Activated CD8-positive, alpha-beta memory T cell treated with anti-CD3 and anti-CD28 coated beads, Interleukin-2, amount 50 U/mL, for 48 hours (primary cell): ENCODE measurements at regions not wholly inside any gene's neighbourhood (a gene's known extent, or its start where the extent isn't known, plus 50 kb on each side); places are given as distances from the start of the nearest gene placed in this dataset.

Source experiments
- DNase-seq: peaks from one replicate; pipeline ENCODE4 v3.0.0-alpha.2; 2020

- no peak for DNase-seq
Measured at GRCh38 chr2:43050866-43051265, 175.5 kb downstream of the ZFP36L2 start.

GRCh38 chr2:43049836-43050801, 176.3 kb downstream of the ZFP36L2 start:
- no peak for DNase-seq

GRCh38 chr2:43047187-43047780, 179.1 kb downstream of the ZFP36L2 start:
- DNase-seq: no peak

GRCh38 chr2:43045866-43046265, 180.5 kb downstream of the ZFP36L2 start:
- DNase-seq: no peak

- DNase-seq: no peak
Measured at GRCh38 chr2:43044093-43044681, 182.2 kb downstream of the ZFP36L2 start.

GRCh38 chr2:43043553-43043870, 182.9 kb downstream of the ZFP36L2 start:
- DNase-seq: no peak

GRCh38 chr2:43041661-43042360, 184.6 kb downstream of the ZFP36L2 start:
- DNase-seq: no peak

- DNase-seq: no peak
Measured at GRCh38 chr2:43041173-43041591, 185.2 kb downstream of the ZFP36L2 start.

GRCh38 chr2:43040084-43040854, 186.1 kb downstream of the ZFP36L2 start:
- no peak for DNase-seq

- no peak for DNase-seq
Measured at GRCh38 chr2:43039376-43040080, 186.9 kb downstream of the ZFP36L2 start.

- no peak for DNase-seq
Measured at GRCh38 chr2:43038696-43039094, 187.7 kb downstream of the ZFP36L2 start.

- DNase-seq: no peak
Measured at GRCh38 chr2:43038034-43038695, 188.2 kb downstream of the ZFP36L2 start.

GRCh38 chr2:43035922-43036321, 190.5 kb downstream of the ZFP36L2 start:
- no peak for DNase-seq

- no peak for DNase-seq
Measured at GRCh38 chr2:43034921-43035320, 191.5 kb downstream of the ZFP36L2 start.

GRCh38 chr2:43034242-43034619, 192.2 kb downstream of the ZFP36L2 start:
- DNase-seq: no peak

- no peak for DNase-seq
Measured at GRCh38 chr2:43033466-43034241, 192.8 kb downstream of the ZFP36L2 start.

GRCh38 chr2:43033016-43033270, 193.5 kb downstream of the ZFP36L2 start:
- DNase-seq: no peak

GRCh38 chr2:43032213-43033015, 194.0 kb downstream of the ZFP36L2 start:
- DNase-seq: no peak

GRCh38 chr2:43031471-43032212, 194.8 kb downstream of the ZFP36L2 start:
- no peak for DNase-seq
